Stimulated activated CD4-positive, alpha-beta T cell treated with anti-CD3 and anti-CD28 coated beads, Interleukin-12 subunit alpha, Interleukin-12 subunit beta, amount 100 ng/mL, for 4 hours (primary cell): ENCODE measurements at regions not wholly inside any gene's neighbourhood (a gene's known extent, or its start where the extent isn't known, plus 50 kb on each side); places are given as distances from the start of the nearest gene placed in this dataset.
"Not testable (repeated sequence)": the region's sequence is repeated elsewhere in the genome, so short reads cannot be mapped to it uniquely, and the experiment has no call there.

ENCODE experiments used
- DNase-seq: peaks from one replicate; pipeline ENCODE4 v3.0.0-alpha.2; 2020

GRCh38 chr6:4447639-4448330, 312.4 kb upstream of the ECI2 start:
- DNase-seq, result no peak

GRCh38 chr6:4446982-4447381, 311.6 kb upstream of the ECI2 start:
- no peak for DNase-seq

- DNase-seq, result no peak
These were observed 306.6 kb upstream of the ECI2 start for GRCh38 chr6:4441981-4442434.

GRCh38 chr6:4439159-4439558, 303.8 kb upstream of the ECI2 start:
- DNase-seq, result no peak

- DNase-seq, result no peak
These were observed 302.0 kb upstream of the ECI2 start for GRCh38 chr6:4437342-4437741.

GRCh38 chr6:4435981-4436445, 300.6 kb upstream of the ECI2 start:
- DNase-seq, result no peak

GRCh38 chr6:4434655-4435054, 299.3 kb upstream of the ECI2 start:
- DNase-seq, result no peak

GRCh38 chr6:4433199-4433598, 297.8 kb upstream of the ECI2 start:
- no peak for DNase-seq

GRCh38 chr6:4426968-4427367, 291.6 kb upstream of the ECI2 start:
- no peak for DNase-seq

GRCh38 chr6:4421837-4422236, 286.5 kb upstream of the ECI2 start:
- DNase-seq, result no peak

- no peak for DNase-seq
These were observed 284.9 kb upstream of the ECI2 start for GRCh38 chr6:4420160-4420865.

- DNase-seq, result no peak
These were observed 280.2 kb upstream of the ECI2 start for GRCh38 chr6:4415549-4415948.

GRCh38 chr6:4414078-4414477, 278.7 kb upstream of the ECI2 start:
- DNase-seq, result not testable (repeated sequence)

GRCh38 chr6:4413073-4413472, 277.7 kb upstream of the ECI2 start:
- no peak for DNase-seq

- DNase-seq, result no peak
These were observed 277.1 kb upstream of the ECI2 start for GRCh38 chr6:4412488-4412887.

GRCh38 chr6:4412077-4412476, 276.7 kb upstream of the ECI2 start:
- no peak for DNase-seq

- DNase-seq, result not testable (repeated sequence)
These were observed 272.3 kb upstream of the ECI2 start for GRCh38 chr6:4407710-4408109.

- no peak for DNase-seq
These were observed 270.3 kb upstream of the ECI2 start for GRCh38 chr6:4405621-4406212.

- DNase-seq, result no peak
These were observed 269.0 kb upstream of the ECI2 start for GRCh38 chr6:4404415-4404814.

- no peak for DNase-seq
These were observed 268.5 kb upstream of the ECI2 start for GRCh38 chr6:4403828-4404227.

- DNase-seq, result no peak
These were observed 267.8 kb upstream of the ECI2 start for GRCh38 chr6:4403023-4403752.

- no peak for DNase-seq
These were observed 267.2 kb upstream of the ECI2 start for GRCh38 chr6:4402477-4402976.
